ENCODE measurements at regions not wholly inside any gene's neighbourhood (a gene's known extent, or its start where the extent isn't known, plus 50 kb on each side); places are given as distances from the start of the nearest gene placed in this dataset.

DNA sequence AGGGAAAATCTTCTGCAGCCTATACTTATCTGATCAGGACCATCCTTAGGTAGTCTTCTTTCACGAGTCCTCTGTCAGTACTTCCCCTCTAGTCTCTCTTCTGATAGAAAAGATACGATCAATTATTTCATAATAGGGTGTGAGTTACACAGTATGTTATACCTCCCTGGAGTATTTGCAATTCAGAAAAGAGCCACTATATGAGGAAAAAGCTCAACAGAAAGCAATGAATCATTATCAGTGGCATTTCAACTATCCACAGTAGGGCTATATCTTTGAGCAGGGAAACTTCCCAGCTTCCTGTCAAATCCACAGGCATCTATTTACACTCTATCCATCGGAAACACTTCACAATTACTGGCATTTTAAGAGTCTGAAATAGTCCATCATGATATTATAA, 105.3 kb upstream of the ACVR2A start:
- H3K36me3 Mint-ChIP-seq: peaks cover 2% of the 10 kb centered on the region
- H3K9me3 Mint-ChIP-seq: no peaks in the 10 kb centered on the region
- no peak overlapping the region for H3K4me3 Mint-ChIP-seq
- no peaks in the 10 kb centered on the region for H3K4me1 Mint-ChIP-seq
- no peaks in the 10 kb centered on the region for H3K27me3 Mint-ChIP-seq
- H3K27ac Mint-ChIP-seq: no peak overlapping the region

DNA sequence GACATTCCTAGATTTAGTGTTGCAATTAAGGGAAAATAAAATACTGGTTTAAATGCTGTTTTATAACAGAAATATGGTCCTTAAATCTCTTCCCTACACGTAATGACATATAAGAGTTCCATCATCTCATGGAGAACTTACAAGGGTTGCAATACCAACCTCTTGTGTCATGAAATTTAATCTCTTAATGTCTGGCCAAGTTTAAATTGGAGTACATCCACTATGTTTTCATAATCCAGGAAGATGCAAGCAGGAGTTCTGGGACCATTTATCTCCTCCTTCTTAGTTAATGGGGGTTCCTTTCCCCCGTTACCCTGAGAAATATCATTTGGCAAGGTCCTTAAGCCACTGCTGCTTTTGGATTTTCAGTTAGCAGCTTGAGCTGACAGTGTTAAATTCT, 126.0 kb upstream of the ACVR2A start:
- peaks cover 2% of the 10 kb centered on the region for H3K9me3 Mint-ChIP-seq
- H3K27ac Mint-ChIP-seq: no peak overlapping the region
- no peaks in the 10 kb centered on the region for H3K4me1 Mint-ChIP-seq
- H3K27me3 Mint-ChIP-seq: no peaks in the 10 kb centered on the region
- H3K4me3 Mint-ChIP-seq: no peak overlapping the region
- H3K36me3 Mint-ChIP-seq: peaks cover 2% of the 10 kb centered on the region

DNA sequence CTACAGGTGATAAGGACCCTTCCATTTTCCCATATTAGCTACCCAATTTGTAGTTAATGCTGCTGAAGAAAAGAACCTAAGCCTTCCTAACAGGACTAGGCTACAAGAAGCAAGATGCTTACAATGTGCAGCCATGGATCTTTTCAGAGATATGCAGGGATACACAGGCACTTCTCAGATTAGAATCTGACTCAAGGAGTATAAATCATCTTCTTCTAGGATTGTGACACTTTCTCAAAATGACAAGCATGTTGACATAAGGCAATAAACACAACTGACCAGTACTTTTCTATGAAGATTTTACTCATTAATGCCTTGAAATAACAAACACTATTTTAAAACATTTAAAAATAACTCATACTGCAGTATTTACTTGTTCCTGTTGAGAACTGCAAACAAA, 127.9 kb upstream of the ACVR2A start:
- H3K36me3 Mint-ChIP-seq: peaks cover 5% of the 10 kb centered on the region
- peaks cover 12% of the 10 kb centered on the region for H3K9me3 Mint-ChIP-seq
- no peaks in the 10 kb centered on the region for H3K27me3 Mint-ChIP-seq
- H3K4me3 Mint-ChIP-seq: no peak overlapping the region
- no peak overlapping the region for H3K27ac Mint-ChIP-seq
- peaks cover 9% of the 10 kb centered on the region for H3K4me1 Mint-ChIP-seq

DNA sequence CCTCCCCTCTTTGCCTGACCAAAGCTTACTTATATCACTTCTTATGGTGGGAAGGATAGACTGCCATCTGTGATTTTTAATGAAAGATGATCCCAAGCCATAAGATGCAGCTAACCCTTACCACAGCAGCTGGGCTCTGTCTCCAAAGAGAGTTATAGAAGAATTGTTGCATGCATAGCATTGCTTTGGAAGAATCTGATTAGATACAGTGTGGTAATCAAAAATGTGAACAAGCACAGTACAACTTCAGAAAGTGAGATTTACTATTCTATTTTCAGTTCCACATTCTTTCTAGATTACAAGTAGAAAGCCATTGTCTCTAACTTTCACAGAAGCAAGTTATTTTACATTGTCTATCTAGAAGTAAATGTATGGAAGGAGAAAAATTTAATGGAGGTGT, 129.0 kb upstream of the ACVR2A start:
- H3K27me3 Mint-ChIP-seq: no peaks in the 10 kb centered on the region
- peaks cover 15% of the 10 kb centered on the region for H3K4me1 Mint-ChIP-seq
- H3K4me3 Mint-ChIP-seq: no peak overlapping the region
- peaks cover 23% of the 10 kb centered on the region for H3K9me3 Mint-ChIP-seq
- peaks cover 8% of the 10 kb centered on the region for H3K36me3 Mint-ChIP-seq
- H3K27ac Mint-ChIP-seq: no peak overlapping the region

DNA sequence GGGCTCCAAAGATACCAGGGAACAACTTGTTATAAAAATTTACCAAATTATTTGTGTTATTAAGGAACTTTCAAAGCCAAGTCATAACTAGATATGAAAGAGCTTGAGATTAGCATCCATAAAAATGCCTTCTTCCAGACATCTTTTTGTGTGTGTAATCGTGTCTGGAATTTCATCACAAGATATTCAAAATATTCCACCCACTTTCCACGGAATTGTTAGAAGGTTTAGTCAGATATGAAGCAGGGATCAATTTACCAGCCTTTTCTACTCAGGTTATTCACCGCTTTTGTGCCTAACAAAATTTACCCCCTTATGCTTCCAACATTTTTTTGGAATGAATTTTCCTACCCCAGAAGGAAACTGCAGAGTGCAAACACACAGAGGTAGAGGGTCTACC, 130.2 kb upstream of the ACVR2A start:
- peaks cover 15% of the 10 kb centered on the region for H3K4me1 Mint-ChIP-seq

DNA sequence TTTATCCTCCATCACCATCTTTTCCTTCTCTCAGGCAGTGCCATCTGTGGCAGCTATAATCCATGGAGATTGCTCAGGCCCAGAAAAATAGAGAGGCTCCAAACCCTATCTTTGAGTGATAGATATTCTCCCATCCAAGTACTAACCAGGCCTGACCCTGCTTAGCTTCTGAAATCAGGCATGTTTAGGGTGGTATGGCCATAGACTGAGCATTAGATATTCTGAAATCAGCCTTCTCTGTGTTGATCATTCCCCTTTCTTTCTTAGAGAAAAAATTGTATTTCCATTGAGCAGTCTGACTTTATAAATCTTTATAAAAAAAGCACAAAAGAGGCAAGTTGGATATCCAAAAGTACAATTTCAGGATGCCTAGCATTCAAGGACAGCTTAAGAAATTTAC, 131.5 kb upstream of the ACVR2A start:
- Mint-ChIP-seq H3K4me3 (no peak overlapping the region), H3K27me3 (no peaks in the 10 kb centered on the region), H3K4me1 (peaks cover 15% of the 10 kb centered on the region), H3K9me3 (peaks cover 26% of the 10 kb centered on the region), H3K36me3 (peaks cover 8% of the 10 kb centered on the region), H3K27ac (no peak overlapping the region)

More for the DNA sequence above, 130.2 kb upstream of the ACVR2A start:
- H3K36me3 Mint-ChIP-seq: peaks cover 8% of the 10 kb centered on the region
- H3K9me3 Mint-ChIP-seq: peaks cover 26% of the 10 kb centered on the region
- H3K27me3 Mint-ChIP-seq: no peaks in the 10 kb centered on the region
- H3K27ac Mint-ChIP-seq: no peak overlapping the region
- H3K4me3 Mint-ChIP-seq: no peak overlapping the region

DNA sequence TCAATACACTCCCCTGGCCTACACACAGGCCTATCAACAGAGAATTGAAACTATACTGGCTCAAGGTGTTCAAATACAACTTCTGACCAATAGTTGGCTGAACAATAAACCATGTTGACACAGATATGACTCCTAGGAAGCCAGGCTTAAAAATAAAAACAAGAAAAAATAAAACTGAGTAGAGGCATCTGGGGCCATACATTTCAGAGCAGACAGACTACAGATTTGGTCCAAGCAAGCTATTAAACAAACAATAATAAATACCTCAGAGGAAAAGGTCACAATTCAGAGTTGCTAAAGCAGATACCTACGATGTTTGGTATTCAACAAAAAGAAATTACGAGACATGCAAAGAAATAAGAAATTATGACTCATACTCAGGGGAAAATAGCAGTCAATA, 132.8 kb upstream of the ACVR2A start:
- Mint-ChIP-seq H3K9me3 (peaks cover 26% of the 10 kb centered on the region), H3K4me3 (no peak overlapping the region), H3K36me3 (peaks cover 8% of the 10 kb centered on the region), H3K4me1 (peaks cover 15% of the 10 kb centered on the region), H3K27ac (peak overlapping the region; percentile 62), H3K27me3 (no peaks in the 10 kb centered on the region)

DNA sequence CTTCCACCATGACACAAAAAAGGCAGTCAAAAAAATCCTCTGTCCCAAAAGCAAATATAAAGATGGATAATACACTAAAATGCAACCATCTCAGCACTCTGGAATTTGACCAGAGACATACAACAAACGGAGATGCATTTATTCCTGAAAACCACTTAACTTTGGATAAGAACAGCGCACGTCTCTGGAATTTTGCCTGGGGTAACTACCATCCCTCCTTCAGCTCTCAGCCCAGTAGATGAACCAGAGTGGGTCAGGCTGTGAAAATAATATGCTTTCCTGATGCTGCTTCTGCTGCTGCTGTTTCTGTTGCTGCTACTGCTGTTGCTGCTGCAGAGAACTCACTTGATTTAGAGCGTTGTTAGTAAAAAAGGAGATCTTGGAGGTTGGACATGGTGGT, 133.8 kb upstream of the ACVR2A start:
- Mint-ChIP-seq H3K9me3 (peaks cover 26% of the 10 kb centered on the region), H3K27me3 (no peaks in the 10 kb centered on the region), H3K36me3 (peaks cover 8% of the 10 kb centered on the region), H3K4me3 (no peak overlapping the region), H3K27ac (no peak overlapping the region), H3K4me1 (peaks cover 15% of the 10 kb centered on the region)

DNA sequence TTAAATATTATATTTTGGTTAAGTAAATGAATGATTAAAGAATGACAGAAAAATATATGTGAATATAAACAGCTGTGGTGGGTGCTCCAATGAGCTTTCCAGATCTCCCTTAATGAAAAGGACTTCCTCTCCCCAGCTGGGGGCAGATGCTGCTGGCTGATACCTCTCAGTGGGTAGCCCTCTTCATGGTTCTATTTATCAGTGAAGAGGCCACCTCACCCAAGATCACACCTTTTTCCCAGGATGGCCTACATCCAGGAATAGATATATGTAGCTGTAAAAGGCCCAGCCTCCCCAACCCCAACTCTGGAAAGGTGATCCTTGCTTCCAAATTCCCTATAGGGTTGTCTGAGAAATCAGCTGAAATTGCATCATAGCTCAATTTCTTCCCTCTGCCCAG, 135.2 kb upstream of the ACVR2A start:
- Mint-ChIP-seq H3K27me3 (no peaks in the 10 kb centered on the region), H3K9me3 (peaks cover 31% of the 10 kb centered on the region), H3K4me3 (no peak overlapping the region), H3K4me1 (peaks cover 15% of the 10 kb centered on the region), H3K36me3 (peaks cover 8% of the 10 kb centered on the region), H3K27ac (no peak overlapping the region)

DNA sequence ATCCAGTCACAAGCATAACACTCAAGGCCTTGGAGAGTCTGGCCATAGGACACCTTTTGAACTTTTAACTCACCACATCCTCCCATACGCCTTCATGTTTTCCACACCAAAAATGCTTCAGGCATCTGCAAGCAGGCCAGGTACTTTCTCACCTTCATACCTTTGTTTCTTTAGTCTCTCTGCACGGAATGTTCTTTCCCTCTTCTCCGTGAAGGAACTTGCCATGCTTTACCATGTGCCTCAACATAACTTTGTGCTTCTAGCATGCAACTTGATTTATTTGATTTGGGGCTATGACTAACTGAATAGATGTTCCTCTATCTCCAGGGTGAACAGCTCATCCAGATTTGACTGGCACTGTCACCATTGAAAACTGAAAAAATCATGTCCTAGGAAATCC, 141.7 kb upstream of the ACVR2A start:
- Mint-ChIP-seq H3K4me1 (no peaks in the 10 kb centered on the region), H3K9me3 (peaks cover 16% of the 10 kb centered on the region), H3K36me3 (peaks cover 3% of the 10 kb centered on the region), H3K27ac (no peak overlapping the region), H3K27me3 (no peaks in the 10 kb centered on the region), H3K4me3 (no peak overlapping the region)

DNA sequence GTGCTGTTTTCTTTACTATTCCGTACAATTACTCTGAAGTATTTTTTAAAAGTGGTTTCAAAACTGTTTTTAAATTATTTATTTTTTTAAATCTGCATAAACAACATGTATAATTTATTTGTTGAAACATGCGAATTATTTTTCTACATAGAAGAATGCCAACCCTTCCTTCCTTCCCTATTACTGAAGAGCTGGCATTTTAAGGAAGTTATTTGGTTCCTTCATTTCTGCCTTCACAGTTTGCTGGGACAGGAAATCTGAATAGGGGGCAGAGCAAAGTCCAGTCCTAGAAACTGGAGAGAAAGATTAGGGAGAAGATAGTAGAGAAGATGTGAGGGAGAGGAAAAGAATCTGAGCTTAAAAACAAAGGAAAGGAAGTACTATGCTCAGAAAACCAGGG, 146.7 kb upstream of the ACVR2A start:
- Mint-ChIP-seq H3K9me3 (peaks cover 11% of the 10 kb centered on the region), H3K4me1 (no peaks in the 10 kb centered on the region), H3K27ac (no peak overlapping the region), H3K27me3 (no peaks in the 10 kb centered on the region), H3K4me3 (no peak overlapping the region), H3K36me3 (peaks cover 3% of the 10 kb centered on the region)

DNA sequence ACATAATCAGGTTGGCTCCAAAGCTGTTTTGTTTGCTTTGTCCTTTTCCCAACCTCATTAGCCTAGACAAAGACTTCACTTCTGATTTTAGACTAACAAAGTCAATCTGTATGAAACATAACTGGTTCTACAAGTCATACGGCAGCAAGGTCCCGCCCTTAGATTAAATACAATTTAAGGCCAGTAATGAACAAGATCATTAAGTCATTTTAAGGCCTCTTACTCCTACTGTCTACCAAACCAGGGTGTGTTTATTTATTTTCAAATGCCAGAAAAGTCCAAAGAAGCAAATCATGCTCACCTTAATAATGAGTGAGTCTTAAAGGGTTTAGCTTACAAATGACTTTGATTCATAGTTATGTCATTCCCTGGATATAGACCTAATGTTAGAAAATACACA, 148.4 kb upstream of the ACVR2A start:
- H3K36me3 Mint-ChIP-seq: peaks cover 1% of the 10 kb centered on the region
- peaks cover 2% of the 10 kb centered on the region for H3K9me3 Mint-ChIP-seq
- no peak overlapping the region for H3K4me3 Mint-ChIP-seq
- no peaks in the 10 kb centered on the region for H3K4me1 Mint-ChIP-seq
- H3K27ac Mint-ChIP-seq: no peak overlapping the region
- no peaks in the 10 kb centered on the region for H3K27me3 Mint-ChIP-seq

DNA sequence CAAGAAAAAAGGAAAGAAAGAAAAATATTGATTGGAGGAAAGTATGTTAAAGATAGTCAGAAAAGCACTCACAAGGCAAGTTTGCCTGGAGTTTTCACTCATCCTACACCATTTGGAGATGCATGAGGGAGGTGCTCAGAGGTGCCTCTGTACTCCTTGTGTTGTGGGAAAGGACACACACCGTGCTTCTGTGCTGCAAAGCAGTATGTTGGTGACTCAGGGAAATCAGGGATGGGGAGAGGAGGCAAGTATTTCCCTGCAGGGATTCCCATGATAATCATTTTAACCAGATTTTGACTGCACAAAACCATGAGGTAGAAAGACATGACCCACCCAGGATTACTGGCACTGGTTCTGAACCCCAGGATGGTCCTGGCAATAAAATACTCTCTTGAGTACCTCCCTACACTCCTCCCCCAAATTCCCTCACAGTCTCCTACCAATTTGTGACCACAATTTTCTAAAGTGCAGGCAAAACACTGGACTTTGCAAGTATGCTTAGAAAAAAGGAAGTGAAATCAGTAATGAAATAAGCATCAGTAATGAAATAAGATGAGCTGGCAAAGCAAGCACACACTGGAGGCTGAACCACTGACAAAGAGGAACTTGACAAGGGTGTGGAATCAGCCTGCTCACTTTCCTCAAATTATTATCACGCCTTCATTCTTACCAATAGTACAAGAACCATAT, 155.5 kb upstream of the ACVR2A start:
- H3K4me3 Mint-ChIP-seq: no peak overlapping the region
- H3K27me3 Mint-ChIP-seq: no peaks in the 10 kb centered on the region
- no peaks in the 10 kb centered on the region for H3K9me3 Mint-ChIP-seq
- no peaks in the 10 kb centered on the region for H3K4me1 Mint-ChIP-seq
- no peaks in the 10 kb centered on the region for H3K36me3 Mint-ChIP-seq
- H3K27ac Mint-ChIP-seq: no peak overlapping the region

DNA sequence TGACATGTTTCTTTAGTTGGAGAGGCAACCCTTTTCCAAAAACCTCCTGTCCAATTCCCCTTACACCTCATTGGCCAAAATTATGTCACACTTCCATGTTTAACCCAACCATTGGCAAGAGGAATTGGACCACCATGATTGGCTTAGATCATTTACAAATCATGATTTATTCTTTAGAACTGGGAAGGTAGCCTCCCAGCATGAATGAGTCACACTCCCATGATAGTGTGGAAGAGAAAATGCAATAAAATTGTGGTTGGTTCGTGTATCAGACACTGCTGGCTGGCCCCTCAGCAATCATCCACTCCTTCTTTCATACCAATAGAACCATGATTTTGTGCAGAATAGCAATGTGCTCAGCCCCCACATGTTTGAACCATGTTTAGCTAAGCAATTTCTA, 156.6 kb upstream of the ACVR2A start:
- Mint-ChIP-seq H3K4me3 (no peak overlapping the region), H3K9me3 (no peaks in the 10 kb centered on the region), H3K27ac (no peak overlapping the region), H3K4me1 (no peaks in the 10 kb centered on the region), H3K36me3 (no peaks in the 10 kb centered on the region), H3K27me3 (no peaks in the 10 kb centered on the region)

DNA sequence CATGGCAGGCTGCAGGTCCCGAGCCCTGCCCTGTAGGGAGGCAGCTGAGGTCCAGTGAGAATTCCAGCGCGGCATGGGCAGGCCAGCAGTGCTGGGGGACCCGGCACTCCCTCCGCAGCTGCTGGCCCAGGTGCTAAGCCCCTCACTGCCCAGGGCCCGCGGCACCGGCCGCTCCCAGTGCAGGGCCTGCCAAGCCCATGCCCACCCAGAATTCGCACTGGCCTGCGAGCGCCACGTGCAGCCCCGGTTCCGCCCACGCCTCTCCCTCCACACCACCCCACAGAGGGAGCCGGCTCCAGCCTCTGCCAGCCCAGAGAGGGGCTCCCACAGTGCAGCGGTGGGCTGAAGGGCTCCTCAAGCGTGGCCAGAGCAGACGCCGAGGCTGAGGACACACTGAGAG, 158.5 kb upstream of the ACVR2A start:
- Mint-ChIP-seq H3K4me1 (no peaks in the 10 kb centered on the region), H3K36me3 (no peaks in the 10 kb centered on the region), H3K27ac (no peak overlapping the region), H3K9me3 (no peaks in the 10 kb centered on the region), H3K4me3 (no peak overlapping the region), H3K27me3 (no peaks in the 10 kb centered on the region)

DNA sequence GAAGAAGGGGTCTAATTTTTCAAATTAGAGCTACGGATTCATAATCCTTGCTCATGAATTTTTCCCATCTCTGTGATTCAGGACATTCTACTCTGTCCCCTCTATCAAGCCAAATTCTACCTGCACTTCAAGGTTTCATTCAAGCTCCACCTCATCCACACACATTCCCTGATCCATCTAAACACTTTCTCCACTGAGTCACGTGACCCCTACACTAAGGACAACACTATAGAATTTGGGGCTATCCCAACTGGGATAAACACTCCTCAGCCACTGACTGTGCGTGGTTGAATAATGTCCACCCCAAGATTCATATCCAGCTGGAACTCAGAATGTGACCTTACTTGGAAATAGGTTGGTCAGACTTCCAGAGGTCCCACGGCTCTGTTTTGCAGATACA, 159.9 kb upstream of the ACVR2A start:
- H3K4me3 Mint-ChIP-seq: no peak overlapping the region
- no peaks in the 10 kb centered on the region for H3K27me3 Mint-ChIP-seq
- no peaks in the 10 kb centered on the region for H3K4me1 Mint-ChIP-seq
- H3K36me3 Mint-ChIP-seq: no peaks in the 10 kb centered on the region
- no peaks in the 10 kb centered on the region for H3K9me3 Mint-ChIP-seq
- H3K27ac Mint-ChIP-seq: no peak overlapping the region

DNA sequence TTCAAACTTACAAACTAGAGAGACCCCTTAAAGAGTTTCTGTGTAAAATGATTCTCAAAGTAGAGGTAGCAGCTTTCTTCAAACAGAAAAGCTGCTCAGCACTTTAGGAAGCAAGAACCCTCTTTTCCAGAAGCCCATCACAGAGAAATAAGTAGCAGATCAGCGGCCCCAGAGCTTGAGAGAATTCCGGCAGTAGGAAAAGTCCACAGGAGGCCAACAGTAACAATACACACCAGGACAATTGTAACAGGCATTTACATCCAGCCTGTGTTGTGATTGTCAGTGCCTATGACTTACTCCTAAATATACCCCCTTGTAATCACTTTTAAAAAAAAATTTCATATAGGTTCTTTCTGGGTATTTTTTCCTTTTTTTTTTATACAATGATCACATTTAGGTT, 161.4 kb upstream of the ACVR2A start:
- H3K27ac Mint-ChIP-seq: no peak overlapping the region
- no peaks in the 10 kb centered on the region for H3K36me3 Mint-ChIP-seq
- H3K4me1 Mint-ChIP-seq: no peaks in the 10 kb centered on the region
- H3K27me3 Mint-ChIP-seq: no peaks in the 10 kb centered on the region
- H3K4me3 Mint-ChIP-seq: no peak overlapping the region
- H3K9me3 Mint-ChIP-seq: no peaks in the 10 kb centered on the region

Measured in activated naive CD4-positive, alpha-beta T cell treated with anti-CD3 and anti-CD28 coated beads, Interleukin-2, amount 50 U/mL, for 24 hours (primary cell).